ENCODE measurements at regions not wholly inside any gene's neighbourhood (a gene's known extent, or its start where the extent isn't known, plus 50 kb on each side); places are given as distances from the start of the nearest gene placed in this dataset.

DNA sequence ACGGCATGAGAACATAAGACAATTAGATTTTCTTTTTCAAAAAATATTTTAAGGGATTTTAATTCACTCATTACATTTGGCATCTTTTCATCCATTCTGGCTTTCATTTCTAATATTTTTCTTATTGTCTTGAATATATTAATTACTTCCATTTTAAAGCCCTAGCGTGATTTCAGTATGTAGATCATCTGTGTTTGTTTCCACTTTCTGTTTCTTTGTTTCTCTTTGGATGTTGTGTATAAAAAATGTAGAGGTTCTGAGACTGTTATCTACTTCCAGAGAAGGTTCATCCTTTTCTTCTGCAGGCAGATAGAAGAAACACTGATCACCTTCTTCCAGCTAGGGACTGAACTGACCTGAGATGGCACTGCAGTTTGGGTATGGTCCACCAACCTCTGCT lies 664.4 kb upstream of the SLC39A10 start (continued):
- TF ChIP-seq, protein P1, sequence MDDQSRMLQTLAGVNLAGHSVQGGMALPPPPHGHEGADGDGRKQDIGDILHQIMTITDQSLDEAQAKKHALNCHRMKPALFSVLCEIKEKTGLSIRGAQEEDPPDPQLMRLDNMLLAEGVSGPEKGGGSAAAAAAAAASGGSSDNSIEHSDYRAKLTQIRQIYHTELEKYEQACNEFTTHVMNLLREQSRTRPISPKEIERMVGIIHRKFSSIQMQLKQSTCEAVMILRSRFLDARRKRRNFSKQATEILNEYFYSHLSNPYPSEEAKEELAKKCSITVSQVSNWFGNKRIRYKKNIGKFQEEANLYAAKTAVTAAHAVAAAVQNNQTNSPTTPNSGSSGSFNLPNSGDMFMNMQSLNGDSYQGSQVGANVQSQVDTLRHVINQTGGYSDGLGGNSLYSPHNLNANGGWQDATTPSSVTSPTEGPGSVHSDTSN (CRISPR knock-in tag; IDR thresholded peaks at IDR 0.05): no peak
- no peak for TF ChIP-seq ZFP41 (tag by site-specific recombination; IDR thresholded peaks at IDR 0.05; ENCODE audit: borderline replicate concordance)

DNA sequence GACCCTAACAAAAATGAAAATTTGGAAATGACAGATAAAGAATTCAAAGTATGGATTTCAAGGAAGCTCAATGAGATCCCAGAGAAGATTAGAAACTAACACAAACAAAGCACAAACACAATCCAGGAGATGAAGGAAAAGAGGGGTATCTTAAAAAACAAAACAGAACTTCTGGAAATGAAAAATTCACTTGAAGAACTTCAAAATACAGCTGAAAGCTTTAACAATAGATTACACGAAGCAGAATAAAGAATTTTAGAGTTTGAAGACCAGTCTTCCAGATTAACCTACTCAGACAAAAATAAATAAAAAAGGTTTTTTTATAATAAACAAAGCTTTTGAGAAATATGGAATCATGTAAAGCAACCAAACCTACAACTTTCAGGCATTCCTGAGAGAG lies 671.8 kb upstream of the SLC39A10 start:
- ChIA-PET CTCF (interaction anchor here (0.6 kb wide), 1 partner anchor 10 kb away, joined by 3 read pairs; no protein-coding TSS in a partner anchor), POLR2A (no interaction called here)
- TF ChIP-seq ZNF19 (tag by site-specific recombination; IDR thresholded peaks at IDR 0.05; ENCODE audit: low read depth) (no peak), SETDB1 (IDR thresholded peaks at IDR 0.05; ENCODE audit: insufficient read length, low read length) (peak; percentile 45)
- H3K9me3 ChIP-seq (ENCODE audit: control insufficient read depth, insufficient read depth, low read depth, low read length): no peaks in the 10 kb centered on the region
- H3K27ac ChIP-seq (ENCODE audit: extremely low read depth, low read depth, low read length): no peak overlapping the region
- H3K36me3 ChIP-seq (ENCODE audit: control insufficient read depth in 2 of 2, insufficient read depth in 1 of 2, low read length in 2 of 2): no peaks in the 10 kb centered on the region
- no peak overlapping the region for H3K4me3 ChIP-seq (ENCODE audit: low read depth, low read length)
- H3K4me1 ChIP-seq (ENCODE audit: control insufficient read depth, insufficient read depth, low read length): no peaks in the 10 kb centered on the region

DNA sequence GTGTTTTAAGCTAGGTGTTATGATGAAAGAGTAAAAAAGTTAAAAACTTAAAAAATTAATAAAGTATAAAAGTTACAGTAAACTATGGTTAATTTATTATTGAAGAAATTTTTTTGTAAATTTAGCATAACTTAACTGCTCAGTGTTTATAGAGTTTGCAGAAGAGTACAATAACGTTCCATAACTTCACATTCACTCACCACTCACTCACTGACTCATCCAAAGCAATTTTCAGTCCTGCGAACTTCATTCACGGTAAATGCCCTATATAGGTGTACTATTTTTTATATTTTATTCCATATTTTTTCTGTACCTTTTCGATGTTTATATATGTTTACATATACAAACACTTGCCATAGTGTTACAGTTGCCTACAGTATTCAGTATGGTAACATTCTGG lies 694.8 kb upstream of the SLC39A10 start:
- H3K27ac ChIP-seq (ENCODE audit: extremely low read depth, low read depth, low read length): no peak overlapping the region
- POLR2A ChIA-PET: no interaction called here
- no peaks in the 10 kb centered on the region for H3K36me3 ChIP-seq (ENCODE audit: control insufficient read depth in 2 of 2, insufficient read depth in 1 of 2, low read length in 2 of 2)
- CTCF ChIA-PET: interaction anchor here (0.6 kb wide), 1 partner anchor 1147 kb away, joined by 3 read pairs; no protein-coding TSS in a partner anchor
- no peaks in the 10 kb centered on the region for H3K4me1 ChIP-seq (ENCODE audit: control insufficient read depth, insufficient read depth, low read length)
- no peak overlapping the region for H3K4me3 ChIP-seq (ENCODE audit: low read depth, low read length)
- no peaks in the 10 kb centered on the region for H3K9me3 ChIP-seq (ENCODE audit: control insufficient read depth, insufficient read depth, low read depth, low read length)
- no peak for TF ChIP-seq ZNF114 (tag by site-specific recombination; IDR thresholded peaks at IDR 0.05)
- TF ChIP-seq ZIC2 (tag by site-specific recombination; IDR thresholded peaks at IDR 0.05): no peak
- no peak for TF ChIP-seq ZNF132 (tag by site-specific recombination; IDR thresholded peaks at IDR 0.05; ENCODE audit: borderline replicate concordance)
- TF ChIP-seq, protein P2, sequence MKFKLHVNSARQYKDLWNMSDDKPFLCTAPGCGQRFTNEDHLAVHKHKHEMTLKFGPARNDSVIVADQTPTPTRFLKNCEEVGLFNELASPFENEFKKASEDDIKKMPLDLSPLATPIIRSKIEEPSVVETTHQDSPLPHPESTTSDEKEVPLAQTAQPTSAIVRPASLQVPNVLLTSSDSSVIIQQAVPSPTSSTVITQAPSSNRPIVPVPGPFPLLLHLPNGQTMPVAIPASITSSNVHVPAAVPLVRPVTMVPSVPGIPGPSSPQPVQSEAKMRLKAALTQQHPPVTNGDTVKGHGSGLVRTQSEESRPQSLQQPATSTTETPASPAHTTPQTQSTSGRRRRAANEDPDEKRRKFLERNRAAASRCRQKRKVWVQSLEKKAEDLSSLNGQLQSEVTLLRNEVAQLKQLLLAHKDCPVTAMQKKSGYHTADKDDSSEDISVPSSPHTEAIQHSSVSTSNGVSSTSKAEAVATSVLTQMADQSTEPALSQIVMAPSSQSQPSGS (tag by site-specific recombination; IDR thresholded peaks at IDR 0.05; ENCODE audit: low read depth): no peak
- TF ChIP-seq, protein P3, sequence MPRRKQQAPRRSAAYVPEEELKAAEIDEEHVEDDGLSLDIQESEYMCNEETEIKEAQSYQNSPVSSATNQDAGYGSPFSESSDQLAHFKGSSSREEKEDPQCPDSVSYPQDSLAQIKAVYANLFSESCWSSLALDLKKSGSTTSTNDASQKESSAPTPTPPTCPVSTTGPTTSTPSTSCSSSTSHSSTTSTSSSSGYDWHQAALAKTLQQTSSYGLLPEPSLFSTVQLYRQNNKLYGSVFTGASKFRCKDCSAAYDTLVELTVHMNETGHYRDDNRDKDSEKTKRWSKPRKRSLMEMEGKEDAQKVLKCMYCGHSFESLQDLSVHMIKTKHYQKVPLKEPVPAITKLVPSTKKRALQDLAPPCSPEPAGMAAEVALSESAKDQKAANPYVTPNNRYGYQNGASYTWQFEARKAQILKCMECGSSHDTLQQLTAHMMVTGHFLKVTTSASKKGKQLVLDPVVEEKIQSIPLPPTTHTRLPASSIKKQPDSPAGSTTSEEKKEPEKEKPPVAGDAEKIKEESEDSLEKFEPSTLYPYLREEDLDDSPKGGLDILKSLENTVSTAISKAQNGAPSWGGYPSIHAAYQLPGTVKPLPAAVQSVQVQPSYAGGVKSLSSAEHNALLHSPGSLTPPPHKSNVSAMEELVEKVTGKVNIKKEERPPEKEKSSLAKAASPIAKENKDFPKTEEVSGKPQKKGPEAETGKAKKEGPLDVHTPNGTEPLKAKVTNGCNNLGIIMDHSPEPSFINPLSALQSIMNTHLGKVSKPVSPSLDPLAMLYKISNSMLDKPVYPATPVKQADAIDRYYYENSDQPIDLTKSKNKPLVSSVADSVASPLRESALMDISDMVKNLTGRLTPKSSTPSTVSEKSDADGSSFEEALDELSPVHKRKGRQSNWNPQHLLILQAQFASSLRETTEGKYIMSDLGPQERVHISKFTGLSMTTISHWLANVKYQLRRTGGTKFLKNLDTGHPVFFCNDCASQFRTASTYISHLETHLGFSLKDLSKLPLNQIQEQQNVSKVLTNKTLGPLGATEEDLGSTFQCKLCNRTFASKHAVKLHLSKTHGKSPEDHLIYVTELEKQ (tag by site-specific recombination; IDR thresholded peaks at IDR 0.05; ENCODE audit: borderline replicate concordance): no peak
- no peak for TF ChIP-seq ZNF211 (tag by site-specific recombination; IDR thresholded peaks at IDR 0.05; ENCODE audit: low read depth)
- TF ChIP-seq ZNF266 (tag by site-specific recombination; IDR thresholded peaks at IDR 0.05; ENCODE audit: low read depth): no peak
- TF ChIP-seq WT1 (tag by site-specific recombination; IDR thresholded peaks at IDR 0.05): no peak
- no peak for TF ChIP-seq ZNF501 (tag by site-specific recombination; IDR thresholded peaks at IDR 0.05)
- no peak for TF ChIP-seq ZBTB7A (tag by site-specific recombination; IDR thresholded peaks at IDR 0.05; ENCODE audit: low read depth)
- no peak for TF ChIP-seq ZSCAN23 (tag by site-specific recombination; IDR thresholded peaks at IDR 0.05)
- TF ChIP-seq, protein P4, sequence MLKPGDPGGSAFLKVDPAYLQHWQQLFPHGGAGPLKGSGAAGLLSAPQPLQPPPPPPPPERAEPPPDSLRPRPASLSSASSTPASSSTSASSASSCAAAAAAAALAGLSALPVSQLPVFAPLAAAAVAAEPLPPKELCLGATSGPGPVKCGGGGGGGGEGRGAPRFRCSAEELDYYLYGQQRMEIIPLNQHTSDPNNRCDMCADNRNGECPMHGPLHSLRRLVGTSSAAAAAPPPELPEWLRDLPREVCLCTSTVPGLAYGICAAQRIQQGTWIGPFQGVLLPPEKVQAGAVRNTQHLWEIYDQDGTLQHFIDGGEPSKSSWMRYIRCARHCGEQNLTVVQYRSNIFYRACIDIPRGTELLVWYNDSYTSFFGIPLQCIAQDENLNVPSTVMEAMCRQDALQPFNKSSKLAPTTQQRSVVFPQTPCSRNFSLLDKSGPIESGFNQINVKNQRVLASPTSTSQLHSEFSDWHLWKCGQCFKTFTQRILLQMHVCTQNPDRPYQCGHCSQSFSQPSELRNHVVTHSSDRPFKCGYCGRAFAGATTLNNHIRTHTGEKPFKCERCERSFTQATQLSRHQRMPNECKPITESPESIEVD (tag by site-specific recombination; IDR thresholded peaks at IDR 0.05): no peak
- TF ChIP-seq ZFP69B (tag by site-specific recombination; IDR thresholded peaks at IDR 0.05): no peak
- TF ChIP-seq EGR2 (tag by site-specific recombination; IDR thresholded peaks at IDR 0.05; ENCODE audit: low read depth): no peak
- TF ChIP-seq ZNF221 (tag by site-specific recombination; IDR thresholded peaks at IDR 0.05; ENCODE audit: borderline replicate concordance): no peak
